RWPE1 (cell line): ENCODE measurements at regions not wholly inside any gene's neighbourhood (a gene's known extent, or its start where the extent isn't known, plus 50 kb on each side); places are given as distances from the start of the nearest gene placed in this dataset.

Experiments
- CTCF ChIA-PET: fragments of 350-600 bp; sonication (Branson Sonifier 250); formaldehyde crosslinking; extraction: SDS; loops from one replicate; lab custom pipeline; 2021; lab: Yijun Ruan, JAX
- POLR2A ChIA-PET: fragments of 400-600 bp; formaldehyde crosslinking; extraction: SDS; loops from one replicate; lab custom pipeline; 2020; ENCODE audit warnings: antibody characterized with exemption; ENCODE audit not compliant: low non-redundant PET; lab: Yijun Ruan, JAX
- DNase-seq: peaks from one replicate; pipeline ENCODE4 v3.0.0; 2012; ENCODE audit warnings: low spot score
- H3K27ac ChIP-seq: fragments of 450-650 bp; 2 replicates; pipeline ENCODE4 v1.5.1; 2017
- CTCF ChIP-seq: fragments of 450-650 bp; conservative IDR thresholded peaks from 2 replicates; pipeline ENCODE4 v1.5.1; 2017; ENCODE audit warnings: low read depth, mild to moderate bottlenecking

- CTCF ChIA-PET = no interaction called here
- no peak overlapping the region for H3K27ac ChIP-seq
- no peak for TF ChIP-seq CTCF
- POLR2A ChIA-PET = no interaction called here
- no peak for DNase-seq
Measured at GRCh38 chr2:240309214-240309613, 126.2 kb upstream of the GPC1 start.

GRCh38 chr2:240310201-240310600, 125.3 kb upstream of the GPC1 start:
- TF ChIP-seq CTCF = no peak

GRCh38 chr2:240310645-240311044, 124.8 kb upstream of the GPC1 start:
- ChIA-PET CTCF (no interaction called here), POLR2A (no interaction called here)
- no peak for DNase-seq
- no peak for TF ChIP-seq CTCF
- H3K27ac ChIP-seq = no peak overlapping the region

More at GRCh38 chr2:240310201-240310600, 125.3 kb upstream of the GPC1 start:
- H3K27ac ChIP-seq = no peak overlapping the region
- CTCF ChIA-PET = no interaction called here
- POLR2A ChIA-PET = no interaction called here
- no peak for DNase-seq

GRCh38 chr2:240311821-240312220, 123.6 kb upstream of the GPC1 start:
- CTCF ChIA-PET = no interaction called here
- no peak for DNase-seq
- POLR2A ChIA-PET = no interaction called here
- H3K27ac ChIP-seq = no peak overlapping the region
- no peak for TF ChIP-seq CTCF

- ChIA-PET CTCF (no interaction called here), POLR2A (no interaction called here)
- H3K27ac ChIP-seq = peak overlapping the region; percentile 68
- TF ChIP-seq CTCF = no peak
- DNase-seq = no peak
Measured at GRCh38 chr2:240319221-240319854, 116.1 kb upstream of the GPC1 start.

- DNase-seq = no peak
- ChIA-PET CTCF (interaction anchor here (1.1 kb wide), 1 partner anchor 114 kb away, joined by 4 read pairs; no protein-coding TSS in a partner anchor), POLR2A (no interaction called here)
- peak overlapping the region; percentile 68 for H3K27ac ChIP-seq
- TF ChIP-seq CTCF = no peak
Measured at GRCh38 chr2:240319855-240320203, 115.6 kb upstream of the GPC1 start.
